ENCODE measurements at regions not wholly inside any gene's neighbourhood (a gene's known extent, or its start where the extent isn't known, plus 50 kb on each side); places are given as distances from the start of the nearest gene placed in this dataset.

GRCh38 chr3:135784557-135784956, 181.0 kb upstream of the PPP2R3A start:
- ATAC-seq (ENCODE audit: low read depth) (no peak), DNase-seq (ENCODE audit: low spot score) (no peak)
- TF ChIP-seq CTCF (IDR thresholded peaks at IDR 0.05; ENCODE audit: poor library complexity, severe bottlenecking) = no peak
- Histone ChIP-seq H3K36me3 (ENCODE audit: low read depth) (no peaks in the 10 kb centered on the region), H3K4me1 (ENCODE audit: insufficient read depth, poor library complexity, severe bottlenecking) (no peaks in the 10 kb centered on the region), H3K9me3 (ENCODE audit: severe bottlenecking) (no peaks in the 10 kb centered on the region), H3K27ac (ENCODE audit: poor library complexity, severe bottlenecking) (no peak overlapping the region), H3K4me3 (ENCODE audit: severe bottlenecking) (no peak overlapping the region), H3K27me3 (ENCODE audit: insufficient read depth, poor library complexity, severe bottlenecking) (no peaks in the 10 kb centered on the region)

GRCh38 chr3:135788146-135788545, 177.4 kb upstream of the PPP2R3A start:
- ATAC-seq (ENCODE audit: low read depth) (no peak), DNase-seq (ENCODE audit: low spot score) (no peak)
- TF ChIP-seq CTCF (IDR thresholded peaks at IDR 0.05; ENCODE audit: poor library complexity, severe bottlenecking) = no peak
- H3K4me3 ChIP-seq (ENCODE audit: severe bottlenecking) = no peak overlapping the region
- H3K36me3 ChIP-seq (ENCODE audit: low read depth) = no peaks in the 10 kb centered on the region
- no peaks in the 10 kb centered on the region for H3K4me1 ChIP-seq (ENCODE audit: insufficient read depth, poor library complexity, severe bottlenecking)
- no peaks in the 10 kb centered on the region for H3K27me3 ChIP-seq (ENCODE audit: insufficient read depth, poor library complexity, severe bottlenecking)
- no peak overlapping the region for H3K27ac ChIP-seq (ENCODE audit: poor library complexity, severe bottlenecking)
- no peaks in the 10 kb centered on the region for H3K9me3 ChIP-seq (ENCODE audit: severe bottlenecking)

- TF ChIP-seq CTCF (IDR thresholded peaks at IDR 0.05; ENCODE audit: poor library complexity, severe bottlenecking) = no peak
- no peaks in the 10 kb centered on the region for H3K4me1 ChIP-seq (ENCODE audit: insufficient read depth, poor library complexity, severe bottlenecking)
- ATAC-seq (ENCODE audit: low read depth) (no peak), DNase-seq (ENCODE audit: low spot score) (no peak)
- no peak overlapping the region for H3K27ac ChIP-seq (ENCODE audit: poor library complexity, severe bottlenecking)
- no peak overlapping the region for H3K4me3 ChIP-seq (ENCODE audit: severe bottlenecking)
- no peaks in the 10 kb centered on the region for H3K9me3 ChIP-seq (ENCODE audit: severe bottlenecking)
- H3K36me3 ChIP-seq (ENCODE audit: low read depth) = no peaks in the 10 kb centered on the region
- no peaks in the 10 kb centered on the region for H3K27me3 ChIP-seq (ENCODE audit: insufficient read depth, poor library complexity, severe bottlenecking)
Observed at GRCh38 chr3:135788978-135789377, 176.6 kb upstream of the PPP2R3A start.

- Histone ChIP-seq H3K4me1 (ENCODE audit: insufficient read depth, poor library complexity, severe bottlenecking) (no peaks in the 10 kb centered on the region), H3K27ac (ENCODE audit: poor library complexity, severe bottlenecking) (no peak overlapping the region), H3K27me3 (ENCODE audit: insufficient read depth, poor library complexity, severe bottlenecking) (no peaks in the 10 kb centered on the region), H3K9me3 (ENCODE audit: severe bottlenecking) (no peaks in the 10 kb centered on the region), H3K4me3 (ENCODE audit: severe bottlenecking) (no peak overlapping the region), H3K36me3 (ENCODE audit: low read depth) (no peaks in the 10 kb centered on the region)
- ATAC-seq (ENCODE audit: low read depth) (no peak), DNase-seq (ENCODE audit: low spot score) (no peak)
- no peak for TF ChIP-seq CTCF (IDR thresholded peaks at IDR 0.05; ENCODE audit: poor library complexity, severe bottlenecking)
Observed at GRCh38 chr3:135792174-135792573, 173.4 kb upstream of the PPP2R3A start.

- Histone ChIP-seq H3K27me3 (ENCODE audit: insufficient read depth, poor library complexity, severe bottlenecking) (no peaks in the 10 kb centered on the region), H3K4me1 (ENCODE audit: insufficient read depth, poor library complexity, severe bottlenecking) (no peaks in the 10 kb centered on the region), H3K27ac (ENCODE audit: poor library complexity, severe bottlenecking) (no peak overlapping the region), H3K4me3 (ENCODE audit: severe bottlenecking) (no peak overlapping the region), H3K9me3 (ENCODE audit: severe bottlenecking) (no peaks in the 10 kb centered on the region), H3K36me3 (ENCODE audit: low read depth) (no peaks in the 10 kb centered on the region)
- no peak for TF ChIP-seq CTCF (IDR thresholded peaks at IDR 0.05; ENCODE audit: poor library complexity, severe bottlenecking)
- DNase-seq (ENCODE audit: low spot score) (no peak), ATAC-seq (ENCODE audit: low read depth) (no peak)
Observed at GRCh38 chr3:135792858-135793475, 172.6 kb upstream of the PPP2R3A start.

Measured in RWPE2 (cell line).